Transverse colon (tissue), 4 donors: ENCODE measurements at regions not wholly inside any gene's neighbourhood (a gene's known extent, or its start where the extent isn't known, plus 50 kb on each side); places are given as distances from the start of the nearest gene placed in this dataset.

Source experiments
- DNase-seq: peaks from one replicate; pipeline ENCODE4 v3.0.0-alpha.2; 2019
- H3K27ac ChIP-seq, 4 donors: fragments of 200-600 bp; sonication (generic); 2 replicates each; pipeline ENCODE4 v1.5.1; 2016 to 2018; ENCODE audit warnings: inconsistent platforms in 4 of 4
- H3K27me3 ChIP-seq: fragments of 200-600 bp; sonication (generic); 2 replicates; pipeline ENCODE4 v1.5.1; 2017; ENCODE audit warnings: inconsistent platforms
- H3K36me3 ChIP-seq, 4 donors: fragments of 200-600 bp; sonication (generic); 2 replicates each; pipeline ENCODE4 v1.5.1; 2017 to 2019; ENCODE audit warnings: inconsistent platforms in 4 of 4
- H3K4me1 ChIP-seq, 4 donors: fragments of 200-600 bp; sonication (generic); 2 replicates each; pipeline ENCODE4 v1.5.1; 2017 to 2020; ENCODE audit warnings: inconsistent platforms in 4 of 4
- H3K4me3 ChIP-seq, 4 donors: fragments of 200-600 bp; sonication (generic); 1 replicate in 1 of 4; 2 replicates in 3 of 4; pipeline versions ENCODE4 v1.5.1 to v1.6.1; 2017 to 2019; ENCODE audit warnings: inconsistent platforms in 4 of 4
- H3K9me3 ChIP-seq, 2 donors: fragments of 200-600 bp; sonication (generic); 2 replicates each; pipeline ENCODE4 v1.5.1; 2017 to 2019; ENCODE audit warnings: inconsistent platforms in 2 of 2
- CTCF ChIP-seq, 5 experiments: fragments of 200-600 bp in 3 of 5; fragments of 450-650 bp in 2 of 5; sonication (generic) in 3 of 5; IDR thresholded peaks; 1 replicate in 2 of 5; 2 replicates in 3 of 5; pipeline ENCODE4 v1.5.1; 2016 to 2017; ENCODE audit warnings: antibody characterized with exemption in 5 of 5, inconsistent platforms in 3 of 5, mild to moderate bottlenecking in 2 of 5, moderate library complexity in 1 of 5
- EP300 ChIP-seq: sonication (generic); formaldehyde crosslinking; IDR thresholded peaks from one replicate; pipeline ENCODE4 v1.6.1; 2017; ENCODE audit warnings: antibody characterized with exemption, low read depth
- POLR2A ChIP-seq: fragments of 450-650 bp; IDR thresholded peaks from one replicate; pipeline ENCODE4 v1.6.1; 2016; ENCODE audit warnings: antibody characterized with exemption, mild to moderate bottlenecking, moderate library complexity
- POLR2AphosphoS5 ChIP-seq, 3 donors: sonication (generic); formaldehyde crosslinking; IDR thresholded peaks; one replicate each; pipeline ENCODE4 v1.6.1; 2016; ENCODE audit warnings: antibody characterized with exemption in 3 of 3
- WGBS, 2 donors: methylation state at CpG; one replicate each; pipeline ENCODE4 v1.1.5; 2018; ENCODE audit warnings: low coverage in 1 of 2; 5-methylcytosine and 5-hydroxymethylcytosine counted together
- in situ Hi-C, 4 donors: fragments of 200-750 bp; cut with MboI; loops; one replicate each; pipeline versions ENCODE4 v1.15.0 to v1.15.1; 2017; ENCODE audit warnings: low sequenced_read_pairs in 3 of 4, low pct_ligation_motif_present in 1 of 4, low pct_unique_long_range_greater_than_20kb in 1 of 4
- intact Hi-C: fragments of 100-400 bp; cut with DNase I; formaldehyde crosslinking; loops from one replicate; pipeline ENCODE4 v1.15.1; 2023; ENCODE audit warnings: low total_unique reads

GRCh38 chr1:81044708-81045107 lies 756.0 kb upstream of the ADGRL2 start:
- Histone ChIP-seq H3K27ac (no peak overlapping the region), H3K36me3 (no peaks in the 10 kb centered on the region), H3K27me3 (no peaks in the 10 kb centered on the region), H3K4me3 (no peak overlapping the region), H3K4me1 (no peaks in the 10 kb centered on the region), H3K9me3 (no peaks in the 10 kb centered on the region)
- intact Hi-C loops, result no loop called here
- in situ Hi-C loops, result no loop called here
- 62 to 68% methylated on average over 2 of the region's 2 CpGs for WGBS, 2 donors
- DNase-seq, result no peak
- TF ChIP-seq POLR2A, result no peak
- no peak for TF ChIP-seq CTCF (IDR thresholded peaks at IDR 0.05)
- TF ChIP-seq POLR2AphosphoS5 (IDR thresholded peaks at IDR 0.05), result no peak
- TF ChIP-seq EP300, result no peak

GRCh38 chr1:81042225-81042624 lies 758.5 kb upstream of the ADGRL2 start:
- H3K9me3 ChIP-seq, result no peaks in the 10 kb centered on the region
- DNase-seq, result no peak
- no peaks in the 10 kb centered on the region for H3K4me1 ChIP-seq
- H3K4me3 ChIP-seq, result no peak overlapping the region
- WGBS, 2 donors, result 55 to 58% methylated on average over 1 of the region's 1 CpG
- no peaks in the 10 kb centered on the region for H3K27me3 ChIP-seq
- intact Hi-C loops (no loop called here), in situ Hi-C loops (no loop called here)
- H3K27ac ChIP-seq, result no peak overlapping the region
- TF ChIP-seq EP300 (no peak), POLR2A (no peak), POLR2AphosphoS5 (IDR thresholded peaks at IDR 0.05) (no peak), CTCF (IDR thresholded peaks at IDR 0.05) (no peak)
- H3K36me3 ChIP-seq, result no peaks in the 10 kb centered on the region

- no peak overlapping the region for H3K27ac ChIP-seq
- no peak for TF ChIP-seq CTCF (IDR thresholded peaks at IDR 0.05)
- TF ChIP-seq POLR2AphosphoS5 (IDR thresholded peaks at IDR 0.05), result no peak
- TF ChIP-seq POLR2A, result no peak
- TF ChIP-seq EP300, result no peak
- in situ Hi-C loops (no loop called here), intact Hi-C loops (no loop called here)
- no peaks in the 10 kb centered on the region for H3K36me3 ChIP-seq
- DNase-seq, result no peak
- peaks cover 0 to 12% (median 0%) of the 10 kb centered on the region in 4 donors for H3K4me1 ChIP-seq
- H3K4me3 ChIP-seq, result no peak overlapping the region
- H3K27me3 ChIP-seq, result no peaks in the 10 kb centered on the region
- 52% methylated on average over 1 of the region's 1 CpG; no CpG with 5 or more reads in 1 of the 2 donors for WGBS, 2 donors
- no peaks in the 10 kb centered on the region for H3K9me3 ChIP-seq
Observed at GRCh38 chr1:81034291-81034690, 766.4 kb upstream of the ADGRL2 start.

GRCh38 chr1:81032973-81033425 lies 767.7 kb upstream of the ADGRL2 start:
- no peak for TF ChIP-seq POLR2AphosphoS5 (IDR thresholded peaks at IDR 0.05)
- TF ChIP-seq POLR2A, result no peak
- TF ChIP-seq CTCF (IDR thresholded peaks at IDR 0.05), result no peak
- TF ChIP-seq EP300, result no peak
- DNase-seq, result no peak
- WGBS, 2 donors, result 58 to 68% methylated on average over 5 of the region's 5 CpGs
- Histone ChIP-seq H3K4me3 (no peak overlapping the region), H3K27ac (no peak overlapping the region), H3K9me3 (no peaks in the 10 kb centered on the region), H3K4me1 (peaks cover 0 to 12% (median 0%) of the 10 kb centered on the region in 4 donors), H3K36me3 (no peaks in the 10 kb centered on the region), H3K27me3 (no peaks in the 10 kb centered on the region)
- in situ Hi-C loops, result no loop called here
- intact Hi-C loops, result no loop called here
